SU-DHL-6 (cell line): ENCODE measurements at regions not wholly inside any gene's neighbourhood (a gene's known extent, or its start where the extent isn't known, plus 50 kb on each side); places are given as distances from the start of the nearest gene placed in this dataset.

ENCODE experiments used
- H2AFZ ChIP-seq: fragments of 200-600 bp; sonication (generic); 2 replicates; pipeline ENCODE4 v1.6.1; 2014; ENCODE audit warnings: low read depth, mild to moderate bottlenecking, moderate library complexity, mixed read lengths, antibody characterized with exemption, low read length; ENCODE audit not compliant: severe bottlenecking
- H3F3A ChIP-seq: fragments of 200-600 bp; shearing (Covaris generic); 2 replicates; pipeline ENCODE4 v1.6.0; 2016; ENCODE audit warnings: antibody characterized with exemption, mild to moderate bottlenecking; ENCODE audit not compliant: insufficient read depth
- H3K27ac ChIP-seq: fragments of 200-600 bp; sonication (generic); 2 replicates; pipeline ENCODE4 v1.5.1; 2016; ENCODE audit warnings: low read depth, mild to moderate bottlenecking, low read length, moderate library complexity, mixed read lengths
- H3K27me3 ChIP-seq: fragments of 200-600 bp; sonication (generic), shearing (Covaris generic); 2 replicates; pipeline ENCODE4 v1.6.0; 2014; ENCODE audit warnings: mild to moderate bottlenecking, low read length
- H3K36me3 ChIP-seq: fragments of 200-600 bp; sonication (generic); 2 replicates; pipeline ENCODE4 v1.6.1; 2014; ENCODE audit warnings: mild to moderate bottlenecking, low read length, mixed read lengths
- H3K4me2 ChIP-seq: fragments of 300-600, 200-600 bp; shearing (Covaris generic), sonication (generic); 2 replicates; pipeline ENCODE4 v1.6.0; 2014; ENCODE audit warnings: low read length, low read depth, mild to moderate bottlenecking; ENCODE audit not compliant: poor library complexity, severe bottlenecking
- H3K4me3 ChIP-seq: fragments of 200-600 bp; sonication (generic); 2 replicates; pipeline ENCODE4 v1.5.1; 2014; ENCODE audit warnings: antibody characterized with exemption, low read length, mild to moderate bottlenecking, mixed read lengths; ENCODE audit not compliant: insufficient read depth, poor library complexity, severe bottlenecking
- H3K79me2 ChIP-seq: fragments of 200-600 bp; sonication (generic); 2 replicates; pipeline ENCODE4 v1.6.1; 2014; ENCODE audit warnings: mild to moderate bottlenecking, low read length, moderate library complexity; ENCODE audit not compliant: insufficient read depth
- H3K9ac ChIP-seq: fragments of 200-600 bp; sonication (generic); 2 replicates; pipeline ENCODE4 v1.7.0; 2014; ENCODE audit warnings: mild to moderate bottlenecking, low read length
- H3K9me2 ChIP-seq: fragments of 200-600 bp; sonication (generic); replicated peaks from 2 replicates; pipeline ENCODE4 v1.6.1; 2014; ENCODE audit warnings: low read length; ENCODE audit not compliant: insufficient read depth
- H3K9me3 ChIP-seq: fragments of 200-600 bp; sonication (generic); 2 replicates; pipeline ENCODE4 v1.6.1; 2014; ENCODE audit warnings: low read length, mixed read lengths; ENCODE audit not compliant: insufficient read depth
- H4K20me1 ChIP-seq: fragments of 200-600 bp; sonication (generic); 2 replicates; pipeline ENCODE4 v1.6.1; 2014; ENCODE audit warnings: low read depth, mild to moderate bottlenecking, antibody characterized with exemption, low read length, moderate library complexity, mixed read lengths
- CTCF ChIP-seq: fragments of 200-600 bp; sonication (generic); IDR thresholded peaks from one replicate; pipeline ENCODE4 v1.5.1; 2017; ENCODE audit warnings: antibody characterized with exemption, mild to moderate bottlenecking, low read length, moderate library complexity; ENCODE audit not compliant: insufficient read depth, poor library complexity, severe bottlenecking
- EZH2phosphoT487 ChIP-seq: fragments of 200-600 bp; sonication (generic), shearing (Covaris generic); conservative IDR thresholded peaks from 2 replicates; pipeline ENCODE4 v1.6.1; 2018; ENCODE audit warnings: mild to moderate bottlenecking, antibody characterized with exemption, low read length, moderate library complexity, mixed read lengths

- Histone ChIP-seq H3K36me3 (no peaks in the 10 kb centered on the region), H3K27me3 (no peaks in the 10 kb centered on the region), H3K4me3 (no peak overlapping the region), H3K27ac (no peak overlapping the region), H3K9me2 (no peaks in the 10 kb centered on the region), H3K4me2 (no peak overlapping the region), H3F3A (no peaks in the 10 kb centered on the region), H3K9ac (no peak overlapping the region), H4K20me1 (no peaks in the 10 kb centered on the region), H3K9me3 (no peaks in the 10 kb centered on the region), H2AFZ (no peak overlapping the region), H3K79me2 (no peaks in the 10 kb centered on the region)
- TF ChIP-seq CTCF (no peak), EZH2phosphoT487 (no peak)
Observed at GRCh38 chr6:6916598-6916997, 191.2 kb upstream of the RREB1 start.

- H3K9ac ChIP-seq = no peak overlapping the region
- H3F3A ChIP-seq = no peaks in the 10 kb centered on the region
- no peak overlapping the region for H3K4me2 ChIP-seq
- TF ChIP-seq CTCF (no peak), EZH2phosphoT487 (no peak)
- H4K20me1 ChIP-seq = no peaks in the 10 kb centered on the region
- no peak overlapping the region for H3K4me3 ChIP-seq
- H3K79me2 ChIP-seq = no peaks in the 10 kb centered on the region
- no peak overlapping the region for H2AFZ ChIP-seq
- no peaks in the 10 kb centered on the region for H3K27me3 ChIP-seq
- H3K36me3 ChIP-seq = no peaks in the 10 kb centered on the region
- H3K9me2 ChIP-seq = no peaks in the 10 kb centered on the region
- H3K27ac ChIP-seq = no peak overlapping the region
- no peaks in the 10 kb centered on the region for H3K9me3 ChIP-seq
Observed at GRCh38 chr6:6918216-6918983, 189.4 kb upstream of the RREB1 start.

GRCh38 chr6:6919173-6919572 is 188.6 kb upstream of the RREB1 start:
- H3K4me2 ChIP-seq = no peak overlapping the region
- no peaks in the 10 kb centered on the region for H3F3A ChIP-seq
- H3K9me3 ChIP-seq = no peaks in the 10 kb centered on the region
- H3K27me3 ChIP-seq = no peaks in the 10 kb centered on the region
- no peak for TF ChIP-seq CTCF
- TF ChIP-seq EZH2phosphoT487 = no peak
- H3K4me3 ChIP-seq = no peak overlapping the region
- H4K20me1 ChIP-seq = no peaks in the 10 kb centered on the region
- no peak overlapping the region for H2AFZ ChIP-seq
- H3K9me2 ChIP-seq = no peaks in the 10 kb centered on the region
- H3K27ac ChIP-seq = no peak overlapping the region
- H3K79me2 ChIP-seq = no peaks in the 10 kb centered on the region
- no peak overlapping the region for H3K9ac ChIP-seq
- no peaks in the 10 kb centered on the region for H3K36me3 ChIP-seq
